GM18502 (cell line): ENCODE measurements at regions not wholly inside any gene's neighbourhood (a gene's known extent, or its start where the extent isn't known, plus 50 kb on each side); places are given as distances from the start of the nearest gene placed in this dataset.

Source experiments
- ATAC-seq: cut with Tn5 transposase; IDR thresholded peaks from one replicate; pipeline ENCODE4 v1.9.1; 2021; ENCODE audit warnings: mild to moderate bottlenecking; ENCODE audit not compliant: unreplicated experiment, poor library complexity

- no peak for ATAC-seq
Observed at GRCh38 chr3:105040026-105040622, 326.6 kb upstream of the ALCAM start.

DNA sequence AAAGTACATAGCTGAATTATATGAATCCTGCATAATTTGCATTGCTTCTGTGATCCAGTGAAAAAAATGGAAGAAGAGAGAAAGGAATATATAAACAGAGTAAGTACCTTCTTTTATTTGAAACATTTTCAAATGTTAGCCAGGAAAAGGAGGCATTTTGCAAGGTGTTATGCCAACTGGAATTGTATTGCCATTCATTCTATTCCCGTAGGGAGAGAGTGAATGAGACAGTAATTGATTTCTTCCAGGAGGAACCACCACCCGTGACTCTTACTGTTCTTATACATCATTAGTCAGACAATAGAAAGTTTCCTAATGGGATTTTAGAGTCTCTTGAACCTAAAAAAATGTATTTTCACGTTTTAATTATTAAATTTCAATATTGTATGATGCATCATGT, 324.1 kb upstream of the ALCAM start:
- ATAC-seq = no peak

DNA sequence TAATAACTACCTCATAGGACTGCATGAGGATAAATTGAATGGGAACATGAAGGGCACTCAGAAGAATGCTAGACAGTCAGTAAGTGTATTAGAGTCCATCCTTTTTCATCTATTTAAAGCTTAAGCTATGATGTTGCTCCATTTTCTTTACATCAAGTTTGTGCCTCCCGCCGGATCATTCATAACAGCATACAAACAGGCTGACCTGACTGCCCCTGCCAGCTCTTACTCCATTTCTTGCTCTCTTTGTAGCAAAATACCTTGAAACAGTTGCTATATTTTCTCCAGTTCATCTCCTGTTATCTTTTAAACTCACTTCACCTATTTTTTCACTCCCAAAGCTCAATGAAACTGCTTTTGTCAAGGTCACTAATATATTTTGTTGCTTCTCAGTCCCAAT, 315.6 kb upstream of the ALCAM start:
- ATAC-seq = no peak

GRCh38 chr3:105051972-105052371, 314.7 kb upstream of the ALCAM start:
- ATAC-seq = no peak

DNA sequence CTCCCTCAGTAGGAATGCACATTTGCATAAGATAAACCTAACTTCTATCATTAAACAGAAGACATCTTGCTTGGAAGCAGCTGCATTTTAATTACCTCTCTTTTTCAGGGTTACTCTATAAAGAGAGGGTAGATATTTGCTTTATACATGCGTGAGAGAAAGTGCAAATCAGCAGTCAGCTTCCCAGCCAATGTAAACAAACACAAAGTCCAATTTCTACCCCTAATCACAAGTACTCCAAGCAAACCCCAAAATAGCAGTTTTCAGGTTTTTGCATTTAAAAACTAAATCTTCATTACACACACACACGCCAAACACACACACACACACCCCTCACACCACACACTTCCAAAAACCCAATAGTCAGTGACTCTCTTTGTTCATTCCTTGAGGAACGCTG, 303.9 kb upstream of the ALCAM start:
- ATAC-seq = no peak

DNA sequence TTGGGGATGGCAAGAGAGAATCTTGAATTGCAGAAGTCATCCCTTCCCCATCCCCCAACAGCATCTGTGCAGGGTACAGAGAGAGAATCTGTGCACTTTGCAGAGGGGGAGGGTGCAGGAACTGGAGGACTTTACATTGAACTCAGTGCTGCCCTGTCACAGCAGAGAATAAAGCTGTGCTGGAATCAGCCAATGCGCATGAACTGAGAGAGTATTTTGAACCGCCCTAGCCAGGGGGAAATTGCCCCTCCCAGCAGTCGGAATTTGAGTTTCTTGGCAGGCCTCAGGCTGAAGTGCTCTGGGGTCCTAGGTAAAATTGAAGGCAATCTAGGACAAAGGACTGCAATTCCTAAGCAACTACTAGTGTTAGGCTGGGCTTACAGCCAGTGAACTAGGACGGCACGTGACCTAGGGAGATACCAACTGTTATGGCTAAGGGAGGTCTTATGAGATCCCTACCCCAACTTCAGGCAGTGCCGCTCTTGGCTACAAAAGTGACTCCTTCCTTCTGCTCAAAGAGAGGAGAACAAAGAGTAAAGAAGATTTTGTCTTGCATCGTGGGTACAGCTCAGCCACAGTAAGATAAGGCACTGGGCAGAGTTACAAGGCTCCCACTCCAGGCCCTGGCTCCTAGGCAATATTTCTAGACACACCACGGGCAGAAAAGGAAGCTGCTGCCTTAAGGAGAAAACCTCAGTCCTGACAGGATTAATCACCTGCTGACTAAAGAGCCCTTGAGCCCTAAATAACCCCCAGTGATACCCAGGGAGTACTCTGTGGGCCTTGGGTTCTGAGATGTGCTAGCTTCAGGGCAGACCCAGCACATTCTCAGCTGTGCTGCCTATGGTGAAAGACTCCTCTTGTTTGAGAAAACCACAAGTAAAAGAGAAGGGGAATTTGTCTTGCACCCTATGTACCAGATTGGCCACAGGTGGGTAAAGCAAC, 300.5 kb upstream of the ALCAM start:
- no peak for ATAC-seq

DNA sequence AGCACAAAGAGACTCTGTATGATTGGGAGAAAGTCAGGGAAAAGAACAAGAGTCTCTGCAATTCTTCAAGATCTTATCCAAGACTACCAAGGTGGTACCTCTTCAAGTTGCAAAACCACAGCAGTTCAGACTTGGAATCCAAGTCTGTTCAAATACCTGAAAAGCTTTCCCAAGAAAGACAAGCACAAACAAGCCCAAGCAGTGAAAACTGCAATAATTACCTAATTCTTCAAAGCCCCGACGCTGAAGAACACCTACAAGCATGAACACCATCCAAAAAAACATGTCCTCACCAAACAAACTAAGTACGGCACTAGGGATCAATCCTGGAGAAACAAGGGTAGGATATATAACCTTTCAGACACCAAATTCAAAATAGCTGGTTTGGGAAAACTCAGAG, 299.3 kb upstream of the ALCAM start:
- ATAC-seq = no peak

- ATAC-seq = no peak
Observed at GRCh38 chr3:105077060-105077822, 289.5 kb upstream of the ALCAM start.

DNA sequence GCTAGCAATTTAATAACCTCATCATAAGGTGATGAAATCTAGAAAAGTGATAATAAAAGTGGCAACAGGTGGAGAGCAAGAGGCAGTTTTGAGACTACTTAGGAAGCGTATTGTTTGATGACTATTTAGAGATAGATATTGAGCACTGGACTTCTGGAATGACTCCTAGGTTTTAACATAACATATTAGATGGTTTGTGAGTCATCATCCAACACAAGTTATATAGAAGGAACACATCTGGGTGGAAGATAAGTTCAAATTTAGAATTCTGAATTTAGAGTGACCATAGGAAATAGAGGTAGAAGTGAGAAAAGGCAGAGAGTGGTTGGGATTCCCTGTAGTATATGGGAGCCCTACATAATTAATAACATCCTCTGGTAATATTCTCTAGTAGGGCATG, 282.8 kb upstream of the ALCAM start:
- ATAC-seq = no peak

GRCh38 chr3:105085506-105085905, 281.2 kb upstream of the ALCAM start:
- no peak for ATAC-seq

DNA sequence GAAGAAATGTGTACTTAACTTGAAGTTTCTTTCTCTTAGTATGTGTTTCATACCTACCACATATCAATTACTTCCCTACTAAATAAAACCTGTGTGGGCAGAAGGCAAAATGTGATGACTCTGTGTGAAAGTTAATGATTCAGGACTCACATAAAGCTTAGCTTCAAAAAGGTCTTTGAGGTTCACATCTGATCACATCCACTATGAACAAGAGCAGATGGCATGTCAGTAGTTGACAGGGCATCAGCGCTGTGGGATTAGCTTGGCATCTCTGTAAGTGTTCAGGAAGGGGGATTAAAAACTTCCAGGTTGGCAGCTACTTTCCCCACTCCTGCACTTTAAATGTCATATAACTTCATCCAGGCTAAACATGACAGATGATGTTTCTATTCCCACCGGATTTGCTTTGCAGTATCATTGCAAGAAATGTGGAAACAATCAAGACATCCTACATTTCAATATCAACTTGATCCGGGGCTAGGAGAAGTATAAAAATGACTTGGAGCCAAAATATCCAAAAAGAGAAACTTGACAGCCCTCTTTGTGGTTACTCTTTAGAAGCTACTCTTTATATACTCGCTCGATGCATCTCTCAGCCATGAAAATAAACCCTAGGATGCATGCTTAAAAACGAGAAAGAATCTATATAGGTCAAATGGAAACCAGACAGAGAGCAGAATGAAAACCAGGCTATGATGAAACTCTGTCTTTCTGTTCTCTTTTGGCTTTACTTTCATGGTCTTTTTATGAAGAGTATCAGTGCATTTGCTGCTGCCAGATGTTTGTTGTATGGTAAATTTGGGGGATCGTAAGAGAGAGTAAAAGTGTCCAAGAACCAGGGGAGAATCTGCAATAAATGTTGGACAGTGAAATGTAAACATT, 273.1 kb upstream of the ALCAM start:
- ATAC-seq = no peak

DNA sequence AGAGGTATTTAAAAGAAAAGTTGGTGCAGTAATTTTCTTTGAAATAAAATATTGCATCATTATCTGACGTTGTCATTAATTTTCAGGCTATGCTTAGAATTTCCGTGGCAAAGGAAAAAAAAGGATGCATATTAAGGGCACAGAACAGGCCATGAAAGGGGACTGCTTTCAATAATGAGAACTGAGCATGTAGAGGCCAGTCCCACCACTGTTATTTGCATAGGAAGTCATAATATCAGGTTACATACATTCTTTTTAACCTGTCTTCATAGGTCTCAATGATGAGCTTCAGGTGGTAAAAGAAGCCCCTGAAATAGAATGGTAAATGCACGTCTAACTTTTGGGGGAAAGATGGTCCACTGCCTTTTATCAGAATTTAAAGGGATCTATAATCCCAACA, 272.1 kb upstream of the ALCAM start:
- no peak for ATAC-seq

- ATAC-seq = no peak
Observed at GRCh38 chr3:105096071-105096470, 270.6 kb upstream of the ALCAM start.

GRCh38 chr3:105101603-105102002, 265.1 kb upstream of the ALCAM start:
- no peak for ATAC-seq

GRCh38 chr3:105103139-105103538, 263.6 kb upstream of the ALCAM start:
- ATAC-seq = no peak

- ATAC-seq = no peak
Observed at GRCh38 chr3:105108823-105109222, 257.9 kb upstream of the ALCAM start.

- no peak for ATAC-seq
Observed at GRCh38 chr3:105118905-105119304, 247.8 kb upstream of the ALCAM start.

GRCh38 chr3:105119801-105120340, 246.8 kb upstream of the ALCAM start:
- ATAC-seq = no peak

GRCh38 chr3:105130911-105131310, 235.8 kb upstream of the ALCAM start:
- ATAC-seq = no peak

DNA sequence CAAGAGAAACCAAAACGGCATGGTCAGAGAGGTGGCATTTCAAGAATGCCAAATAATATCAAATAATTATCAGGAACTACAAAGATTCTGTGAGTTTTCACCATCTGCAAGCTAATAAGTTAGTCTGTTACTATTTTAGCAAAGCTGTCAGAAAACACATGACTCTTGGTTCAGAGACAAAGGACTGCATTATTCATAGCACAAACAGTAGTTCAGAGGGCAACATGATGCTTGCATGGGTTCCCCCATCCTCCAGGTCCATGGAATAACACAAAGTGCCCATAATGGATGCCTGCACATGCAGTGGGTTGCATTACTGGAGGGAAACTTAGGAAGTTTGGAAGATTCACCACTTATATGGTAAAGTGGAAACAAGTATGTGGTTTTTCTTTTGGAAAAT, 228.8 kb upstream of the ALCAM start:
- ATAC-seq = no peak
